Keratinocyte (primary cell): ENCODE measurements at regions not wholly inside any gene's neighbourhood (a gene's known extent, or its start where the extent isn't known, plus 50 kb on each side); places are given as distances from the start of the nearest gene placed in this dataset.

ENCODE experiments used
- EZH2 ChIP-seq: IDR thresholded peaks from one replicate; pipeline ENCODE4 v1.6.1; 2012; ENCODE audit warnings: inconsistent platforms, mild to moderate bottlenecking, low read length, moderate library complexity
- TF ChIP-seq, protein P1 (sequence below), 3 experiments: IDR thresholded peaks in 1 of 3; conservative IDR thresholded peaks in 1 of 3; optimal IDR thresholded peaks in 1 of 3; 2 replicates in 2 of 3; 3 replicates in 1 of 3; pipeline versions ENCODE3 to v1.5.1; 2011; ENCODE audit warnings: low read length in 3 of 3, mild to moderate bottlenecking in 3 of 3, moderate library complexity in 2 of 3, control low read depth in 1 of 3, inconsistent platforms in 1 of 3; ENCODE audit not compliant: insufficient read depth in 2 of 3; ENCODE audit errors: extremely low read depth in 1 of 3

DNA sequence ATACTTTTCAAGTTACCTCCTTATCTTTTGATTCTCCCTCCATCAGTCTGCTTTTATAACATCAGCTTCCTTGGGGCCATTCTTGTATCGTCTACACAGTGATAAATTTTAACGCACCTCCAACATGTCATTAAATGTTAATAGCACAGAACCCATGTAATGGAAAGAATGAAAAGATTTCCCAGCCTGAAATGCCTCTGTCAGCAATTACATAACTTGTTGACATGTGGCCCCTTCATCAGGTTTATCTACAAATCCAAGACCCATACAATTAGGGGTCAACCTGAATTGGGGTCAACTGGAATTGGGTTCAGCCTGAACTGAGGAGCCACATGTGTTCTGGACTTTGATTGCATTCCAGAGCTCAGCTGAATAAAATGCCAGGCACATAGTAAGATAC, 148.2 kb upstream of the KLF7 start:
- TF ChIP-seq, protein P1, sequence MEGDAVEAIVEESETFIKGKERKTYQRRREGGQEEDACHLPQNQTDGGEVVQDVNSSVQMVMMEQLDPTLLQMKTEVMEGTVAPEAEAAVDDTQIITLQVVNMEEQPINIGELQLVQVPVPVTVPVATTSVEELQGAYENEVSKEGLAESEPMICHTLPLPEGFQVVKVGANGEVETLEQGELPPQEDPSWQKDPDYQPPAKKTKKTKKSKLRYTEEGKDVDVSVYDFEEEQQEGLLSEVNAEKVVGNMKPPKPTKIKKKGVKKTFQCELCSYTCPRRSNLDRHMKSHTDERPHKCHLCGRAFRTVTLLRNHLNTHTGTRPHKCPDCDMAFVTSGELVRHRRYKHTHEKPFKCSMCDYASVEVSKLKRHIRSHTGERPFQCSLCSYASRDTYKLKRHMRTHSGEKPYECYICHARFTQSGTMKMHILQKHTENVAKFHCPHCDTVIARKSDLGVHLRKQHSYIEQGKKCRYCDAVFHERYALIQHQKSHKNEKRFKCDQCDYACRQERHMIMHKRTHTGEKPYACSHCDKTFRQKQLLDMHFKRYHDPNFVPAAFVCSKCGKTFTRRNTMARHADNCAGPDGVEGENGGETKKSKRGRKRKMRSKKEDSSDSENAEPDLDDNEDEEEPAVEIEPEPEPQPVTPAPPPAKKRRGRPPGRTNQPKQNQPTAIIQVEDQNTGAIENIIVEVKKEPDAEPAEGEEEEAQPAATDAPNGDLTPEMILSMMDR (optimal IDR thresholded peaks at IDR 0.05 in 1 of 3, IDR thresholded peaks at IDR 0.05 in 1 of 3, conservative IDR thresholded peaks at IDR 0.05 in 1 of 3; ENCODE audit: extremely low read depth in 1 of 3, insufficient read depth in 2 of 3, low read length in 3 of 3) = no peak
- no peak for TF ChIP-seq EZH2
